GM10248 (cell line): ENCODE measurements at regions not wholly inside any gene's neighbourhood (a gene's known extent, or its start where the extent isn't known, plus 50 kb on each side); places are given as distances from the start of the nearest gene placed in this dataset.
A peak's percentile ranks its signal among the peaks of the same experiment; 100 is the strongest.

Experiments
- CTCF ChIA-PET: fragments of 300-600 bp; sonication (Branson Sonifier 250); formaldehyde crosslinking; extraction: SDS; loops from one replicate; lab custom pipeline; 2021; ENCODE audit warnings: antibody characterized with exemption; lab: Yijun Ruan, JAX
- POLR2A ChIA-PET: fragments of 350-650 bp; sonication (Branson Sonifier 250); formaldehyde crosslinking; extraction: SDS; loops from one replicate; lab custom pipeline; 2020; ENCODE audit warnings: antibody characterized with exemption; lab: Yijun Ruan, JAX
- DNase-seq: peaks from one replicate; pipeline ENCODE4 v3.0.0; 2012; ENCODE audit errors: extremely low spot score
- TF ChIP-seq, protein P1 (sequence below): IDR thresholded peaks from 2 replicates; pipeline ENCODE4 v1.5.1; 2012; ENCODE audit warnings: mild to moderate bottlenecking, low read depth; ENCODE audit errors: extremely low read depth, missing control alignments, control extremely low read depth

DNA sequence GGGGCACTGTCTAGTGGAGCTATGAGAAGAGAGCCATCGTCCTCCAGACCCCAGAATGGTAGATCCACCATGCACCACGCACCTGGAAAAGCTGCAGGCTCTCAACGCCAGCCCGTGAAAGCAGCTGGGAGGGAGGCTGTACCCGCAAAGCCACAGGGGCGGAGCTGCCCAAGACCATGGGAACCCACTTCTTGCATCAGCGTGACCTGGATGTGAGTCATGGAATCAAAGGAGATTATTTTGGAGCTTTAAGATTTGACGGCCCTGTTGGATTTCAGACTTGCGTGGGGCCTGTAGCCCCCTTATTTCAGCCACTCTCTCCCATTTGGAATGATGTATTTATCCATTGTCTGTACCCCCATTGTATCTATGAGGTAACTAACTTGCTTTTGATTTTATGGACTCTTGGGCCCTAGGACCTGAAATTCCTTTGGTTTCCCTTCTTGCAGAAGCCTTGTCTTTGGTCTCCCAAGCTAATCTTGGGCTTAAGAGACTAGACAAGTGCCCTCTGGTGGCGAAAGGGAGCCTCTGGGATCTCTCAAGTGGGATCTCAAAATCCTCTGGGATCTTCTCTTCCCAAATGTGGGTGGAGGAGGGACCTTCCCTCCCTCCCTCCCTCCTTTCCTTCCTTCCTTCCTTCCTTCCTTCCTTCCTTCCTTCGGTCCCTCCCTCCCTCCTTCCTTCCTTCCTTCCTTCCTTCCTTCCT is 58.2 kb upstream of the HAPSTR1 start:
- TF ChIP-seq, protein P1, sequence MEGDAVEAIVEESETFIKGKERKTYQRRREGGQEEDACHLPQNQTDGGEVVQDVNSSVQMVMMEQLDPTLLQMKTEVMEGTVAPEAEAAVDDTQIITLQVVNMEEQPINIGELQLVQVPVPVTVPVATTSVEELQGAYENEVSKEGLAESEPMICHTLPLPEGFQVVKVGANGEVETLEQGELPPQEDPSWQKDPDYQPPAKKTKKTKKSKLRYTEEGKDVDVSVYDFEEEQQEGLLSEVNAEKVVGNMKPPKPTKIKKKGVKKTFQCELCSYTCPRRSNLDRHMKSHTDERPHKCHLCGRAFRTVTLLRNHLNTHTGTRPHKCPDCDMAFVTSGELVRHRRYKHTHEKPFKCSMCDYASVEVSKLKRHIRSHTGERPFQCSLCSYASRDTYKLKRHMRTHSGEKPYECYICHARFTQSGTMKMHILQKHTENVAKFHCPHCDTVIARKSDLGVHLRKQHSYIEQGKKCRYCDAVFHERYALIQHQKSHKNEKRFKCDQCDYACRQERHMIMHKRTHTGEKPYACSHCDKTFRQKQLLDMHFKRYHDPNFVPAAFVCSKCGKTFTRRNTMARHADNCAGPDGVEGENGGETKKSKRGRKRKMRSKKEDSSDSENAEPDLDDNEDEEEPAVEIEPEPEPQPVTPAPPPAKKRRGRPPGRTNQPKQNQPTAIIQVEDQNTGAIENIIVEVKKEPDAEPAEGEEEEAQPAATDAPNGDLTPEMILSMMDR = peak; percentile 50
- DNase-seq = peak; percentile 38
- ChIA-PET CTCF (interaction anchor here (0.8 to 3.0 kb wide), 10 partner anchors 9 to 159 kb away, joined by 3 to 18 read pairs (median 3); no protein-coding TSS in a partner anchor), POLR2A (no interaction called here)

DNA sequence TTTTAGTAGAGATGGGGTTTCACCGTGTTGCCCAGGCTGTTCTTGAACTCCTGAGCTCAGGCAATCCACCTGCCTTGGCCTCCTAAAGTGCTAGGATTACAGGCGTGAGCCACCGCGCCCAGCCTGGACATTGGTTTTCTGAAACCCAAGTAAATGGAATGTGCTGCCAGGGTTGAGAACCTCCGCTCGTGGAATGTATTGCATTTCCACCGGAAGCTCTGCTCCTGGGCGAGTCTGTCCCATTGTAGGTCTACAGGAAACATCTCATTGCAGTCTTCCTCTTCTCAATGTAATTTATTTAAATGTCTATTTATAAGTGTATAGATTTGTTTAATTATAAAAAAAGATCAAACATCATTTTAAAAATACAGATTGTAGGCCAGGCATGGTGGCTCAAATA is 57.4 kb upstream of the HAPSTR1 start:
- TF ChIP-seq, protein P1 = no peak
- POLR2A ChIA-PET = no interaction called here

DNA sequence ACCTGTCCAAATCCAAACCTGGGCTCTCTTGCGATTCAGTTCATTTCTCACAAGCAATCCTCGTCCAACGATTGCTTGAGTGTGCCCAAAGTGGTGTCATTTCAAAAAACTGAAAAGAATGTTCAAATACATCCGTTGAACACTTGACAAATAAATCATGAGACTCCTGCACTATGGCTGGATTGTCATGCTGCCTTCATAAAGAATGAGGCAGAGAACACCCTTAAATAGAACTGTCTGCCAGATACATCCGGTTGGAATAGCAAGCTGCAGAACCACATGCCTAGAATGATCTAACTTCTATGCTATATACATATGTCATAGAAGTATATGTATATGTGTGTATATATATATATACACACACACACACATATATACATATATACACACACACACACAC is 55.4 kb upstream of the HAPSTR1 start:
- POLR2A ChIA-PET = no interaction called here
- CTCF ChIA-PET = interaction anchor here (1.4 kb wide), 1 partner anchor 14 kb away, joined by 3 read pairs; no protein-coding TSS in a partner anchor
- TF ChIP-seq, protein P1 = no peak
- DNase-seq = no peak

More for the DNA sequence above, 57.4 kb upstream of the HAPSTR1 start:
- CTCF ChIA-PET = interaction anchor here (0.8 to 3.0 kb wide), 7 partner anchors 9 to 98 kb away, joined by 3 to 18 read pairs (median 3); no protein-coding TSS in a partner anchor
- DNase-seq = no peak

DNA sequence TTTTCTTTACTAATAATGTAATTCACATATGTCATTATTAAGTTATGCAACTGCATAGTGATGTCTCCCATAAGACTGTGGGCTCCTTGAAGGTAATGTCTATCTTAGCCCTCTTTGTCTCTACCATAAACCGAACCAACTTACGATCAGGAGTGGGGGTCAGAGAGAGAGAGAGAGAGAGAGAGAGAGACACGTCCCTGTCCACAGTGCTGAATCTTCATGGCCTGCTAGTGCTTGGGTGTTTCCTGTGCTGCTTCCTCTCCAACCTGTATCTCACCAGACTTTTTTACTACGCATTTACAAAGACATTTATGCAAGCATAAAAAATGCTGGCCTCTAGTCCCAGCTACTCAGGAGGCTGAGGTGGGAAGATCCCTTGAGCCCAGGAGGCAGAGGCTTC is 52.2 kb upstream of the HAPSTR1 start:
- TF ChIP-seq, protein P1 = no peak
- POLR2A ChIA-PET = no interaction called here
- no peak for DNase-seq
- CTCF ChIA-PET = interaction anchor here (0.7 kb wide), 1 partner anchor 9 kb away, joined by 3 read pairs; no protein-coding TSS in a partner anchor

DNA sequence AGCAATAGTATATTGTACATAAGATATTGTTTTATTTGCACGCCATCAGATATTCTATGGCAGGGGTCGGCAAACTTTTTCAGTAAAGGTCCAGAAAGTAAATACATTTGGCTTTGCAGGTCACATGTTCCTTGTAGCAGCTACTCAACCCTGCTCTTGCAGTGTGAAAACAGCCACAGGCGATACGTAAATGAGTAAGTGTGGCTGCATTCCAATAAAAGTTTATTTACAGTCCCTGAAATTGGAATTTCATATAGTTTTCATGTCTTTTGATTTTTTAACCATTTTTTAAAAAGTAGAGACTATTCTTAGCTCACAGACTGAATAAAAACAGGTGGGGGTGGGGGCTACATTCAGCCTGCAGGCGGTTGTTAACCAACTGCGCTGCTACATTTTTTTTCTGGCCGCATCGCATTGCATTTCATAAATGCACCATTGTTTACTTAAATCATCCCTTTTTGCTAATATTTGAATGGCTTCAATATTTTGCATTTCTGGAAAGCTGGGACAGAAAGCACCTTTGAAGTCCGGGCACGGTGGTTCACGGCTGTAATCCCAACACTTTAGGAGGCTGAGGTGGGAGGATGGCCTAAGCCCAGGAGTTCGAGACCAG is 50.5 kb upstream of the HAPSTR1 start:
- TF ChIP-seq, protein P1 = no peak
- DNase-seq = no peak
- POLR2A ChIA-PET = interaction anchor here (0.6 to 0.7 kb wide), 2 partner anchors 15 to 50 kb away, joined by 3 read pairs; partner anchors contain the start of gene HAPSTR1
- CTCF ChIA-PET = no interaction called here
